ENCODE measurements at regions not wholly inside any gene's neighbourhood (a gene's known extent, or its start where the extent isn't known, plus 50 kb on each side); places are given as distances from the start of the nearest gene placed in this dataset.

- Histone ChIP-seq H3F3A (ENCODE audit: low read depth) (no peaks in the 10 kb centered on the region), H4K20me1 (ENCODE audit: insufficient read depth, low read length, poor library complexity, severe bottlenecking) (no peaks in the 10 kb centered on the region), H3K4me2 (ENCODE audit: low read depth, low read length, poor library complexity, severe bottlenecking) (no peak overlapping the region), H3K27me3 (ENCODE audit: insufficient read depth, low read length, poor library complexity, severe bottlenecking) (no peaks in the 10 kb centered on the region), H3K79me2 (ENCODE audit: insufficient read depth, low read length) (no peaks in the 10 kb centered on the region), H3K9me2 (replicated peaks; ENCODE audit: low read depth, low read length) (no peaks in the 10 kb centered on the region), H3K4me3 (ENCODE audit: low read length, poor library complexity, severe bottlenecking) (no peak overlapping the region), H3K4me1 (ENCODE audit: insufficient read depth, low read length, poor library complexity, severe bottlenecking) (no peaks in the 10 kb centered on the region), H3K36me3 (ENCODE audit: insufficient read depth, low read length) (no peaks in the 10 kb centered on the region), H3K9me3 (ENCODE audit: insufficient read depth, low read depth, low read length) (no peaks in the 10 kb centered on the region), H2AFZ (ENCODE audit: low read length) (no peak overlapping the region), H3K9ac (ENCODE audit: low read depth, low read length, poor library complexity, severe bottlenecking) (no peak overlapping the region)
- TF ChIP-seq CTCF (conservative IDR thresholded peaks at IDR 0.05; ENCODE audit: low read length): no peak
- no peak for TF ChIP-seq EZH2phosphoT487 (IDR thresholded peaks at IDR 0.05; ENCODE audit: borderline replicate concordance)
Measured at GRCh38 chr1:105017587-105017986, 1267.9 kb downstream of the AMY1C start.

GRCh38 chr1:105023719-105024118 is 1274.0 kb downstream of the AMY1C start:
- H3K9me2 ChIP-seq (replicated peaks; ENCODE audit: low read depth, low read length): no peaks in the 10 kb centered on the region
- no peaks in the 10 kb centered on the region for H3K4me1 ChIP-seq (ENCODE audit: insufficient read depth, low read length, poor library complexity, severe bottlenecking)
- H3F3A ChIP-seq (ENCODE audit: low read depth): no peaks in the 10 kb centered on the region
- H3K9me3 ChIP-seq (ENCODE audit: insufficient read depth, low read depth, low read length): no peaks in the 10 kb centered on the region
- no peak for TF ChIP-seq EZH2phosphoT487 (IDR thresholded peaks at IDR 0.05; ENCODE audit: borderline replicate concordance)
- TF ChIP-seq CTCF (conservative IDR thresholded peaks at IDR 0.05; ENCODE audit: low read length): no peak
- H3K79me2 ChIP-seq (ENCODE audit: insufficient read depth, low read length): no peaks in the 10 kb centered on the region
- no peaks in the 10 kb centered on the region for H3K36me3 ChIP-seq (ENCODE audit: insufficient read depth, low read length)
- H3K4me3 ChIP-seq (ENCODE audit: low read length, poor library complexity, severe bottlenecking): no peak overlapping the region
- H3K9ac ChIP-seq (ENCODE audit: low read depth, low read length, poor library complexity, severe bottlenecking): no peak overlapping the region
- no peak overlapping the region for H3K4me2 ChIP-seq (ENCODE audit: low read depth, low read length, poor library complexity, severe bottlenecking)
- no peak overlapping the region for H2AFZ ChIP-seq (ENCODE audit: low read length)
- no peaks in the 10 kb centered on the region for H4K20me1 ChIP-seq (ENCODE audit: insufficient read depth, low read length, poor library complexity, severe bottlenecking)
- no peaks in the 10 kb centered on the region for H3K27me3 ChIP-seq (ENCODE audit: insufficient read depth, low read length, poor library complexity, severe bottlenecking)

GRCh38 chr1:105027838-105028471 is 1278.3 kb downstream of the AMY1C start:
- H2AFZ ChIP-seq (ENCODE audit: low read length): no peak overlapping the region
- H3K9ac ChIP-seq (ENCODE audit: low read depth, low read length, poor library complexity, severe bottlenecking): no peak overlapping the region
- TF ChIP-seq CTCF (conservative IDR thresholded peaks at IDR 0.05; ENCODE audit: low read length) (no peak), EZH2phosphoT487 (IDR thresholded peaks at IDR 0.05; ENCODE audit: borderline replicate concordance) (no peak)
- no peak overlapping the region for H3K4me2 ChIP-seq (ENCODE audit: low read depth, low read length, poor library complexity, severe bottlenecking)
- H3K4me1 ChIP-seq (ENCODE audit: insufficient read depth, low read length, poor library complexity, severe bottlenecking): no peaks in the 10 kb centered on the region
- no peaks in the 10 kb centered on the region for H3K36me3 ChIP-seq (ENCODE audit: insufficient read depth, low read length)
- no peaks in the 10 kb centered on the region for H3K9me2 ChIP-seq (replicated peaks; ENCODE audit: low read depth, low read length)
- no peaks in the 10 kb centered on the region for H3K79me2 ChIP-seq (ENCODE audit: insufficient read depth, low read length)
- no peaks in the 10 kb centered on the region for H3K27me3 ChIP-seq (ENCODE audit: insufficient read depth, low read length, poor library complexity, severe bottlenecking)
- H4K20me1 ChIP-seq (ENCODE audit: insufficient read depth, low read length, poor library complexity, severe bottlenecking): no peaks in the 10 kb centered on the region
- no peaks in the 10 kb centered on the region for H3K9me3 ChIP-seq (ENCODE audit: insufficient read depth, low read depth, low read length)
- H3F3A ChIP-seq (ENCODE audit: low read depth): no peaks in the 10 kb centered on the region
- H3K4me3 ChIP-seq (ENCODE audit: low read length, poor library complexity, severe bottlenecking): no peak overlapping the region
